ENCODE measurements at regions not wholly inside any gene's neighbourhood (a gene's known extent, or its start where the extent isn't known, plus 50 kb on each side); places are given as distances from the start of the nearest gene placed in this dataset.
"Not testable (repeated sequence)": the region's sequence is repeated elsewhere in the genome, so short reads cannot be mapped to it uniquely, and the experiment has no call there.

DNA sequence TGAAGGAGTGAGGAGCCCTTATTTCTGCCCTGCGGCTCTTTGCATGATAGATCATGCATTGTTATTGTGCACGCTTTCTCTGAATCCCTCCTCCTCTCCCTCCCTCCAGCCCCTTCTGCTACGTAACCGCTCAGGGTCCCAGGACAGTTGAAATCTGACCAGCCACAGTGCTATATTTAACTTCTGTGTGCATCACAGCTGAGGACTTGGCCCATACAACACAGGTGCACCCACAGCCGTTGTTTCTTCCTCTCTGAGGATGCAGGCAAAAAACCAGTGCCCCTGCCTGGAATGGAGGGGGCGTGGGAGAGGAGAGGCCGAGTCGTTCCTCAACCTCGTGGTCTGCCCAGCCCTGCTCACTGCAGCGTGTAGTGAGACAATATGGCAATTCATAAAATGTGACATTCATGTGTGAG lies 335.6 kb upstream of the CLINT1 start:
- Histone ChIP-seq H3K9ac (ENCODE audit: low read depth, low read length) (no peak overlapping the region), H3K4me1 (ENCODE audit: insufficient read depth, low read length) (peaks cover 9% of the 10 kb centered on the region), H3K4me3 (ENCODE audit: low read length) (no peak overlapping the region), H3K9me3 (ENCODE audit: insufficient read depth, low read depth, low read length) (peaks cover 10% of the 10 kb centered on the region), H3K27ac (ENCODE audit: low read depth, low read length) (no peak overlapping the region), H3K36me3 (ENCODE audit: insufficient read depth, low read length) (no peaks in the 10 kb centered on the region), H3K27me3 (ENCODE audit: insufficient read depth, low read length) (no peaks in the 10 kb centered on the region)
- 86% methylated on average over 10 of the region's 10 CpGs for WGBS

- not testable (repeated sequence) for H3K4me3 ChIP-seq (ENCODE audit: low read length); H3K4me1 ChIP-seq (ENCODE audit: insufficient read depth, low read length); H3K36me3 ChIP-seq (ENCODE audit: insufficient read depth, low read length); H3K27ac ChIP-seq (ENCODE audit: low read depth, low read length); H3K9me3 ChIP-seq (ENCODE audit: insufficient read depth, low read depth, low read length); H3K9ac ChIP-seq (ENCODE audit: low read depth, low read length); H3K27me3 ChIP-seq (ENCODE audit: insufficient read depth, low read length)
- WGBS = 100% methylated on average over 2 of the region's 2 CpGs
These were observed 334.4 kb upstream of the CLINT1 start for GRCh38 chr5:158193395-158193794.

DNA sequence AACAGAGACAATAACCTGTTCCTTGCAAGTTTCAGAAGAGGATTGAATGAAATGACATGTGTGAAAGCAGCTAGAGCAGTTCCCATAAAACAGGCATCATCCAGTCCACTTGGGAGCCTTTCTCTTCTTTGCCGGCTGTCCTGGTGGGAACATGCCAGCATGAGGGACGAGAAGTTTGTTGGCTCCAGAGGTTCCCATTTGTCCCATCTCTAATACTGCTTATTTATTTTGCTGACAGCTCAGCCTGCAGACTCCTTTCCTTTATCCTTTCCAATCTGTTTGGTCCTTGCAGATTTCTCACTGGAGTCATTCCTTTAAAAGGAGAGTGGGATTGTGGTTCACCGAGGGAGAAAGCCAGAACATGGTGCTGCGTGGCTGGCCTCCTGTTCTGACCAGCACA lies 321.5 kb upstream of the CLINT1 start:
- peaks cover 7% of the 10 kb centered on the region; the same call in 1 of the 2 replicates for H3K4me1 ChIP-seq (ENCODE audit: insufficient read depth, low read length)
- no peak overlapping the region for H3K4me3 ChIP-seq (ENCODE audit: low read length)
- H3K9ac ChIP-seq (ENCODE audit: low read depth, low read length) = no peak overlapping the region
- no peak overlapping the region for H3K27ac ChIP-seq (ENCODE audit: low read depth, low read length)
- H3K36me3 ChIP-seq (ENCODE audit: insufficient read depth, low read length) = no peaks in the 10 kb centered on the region
- 94% methylated on average over 4 of the region's 4 CpGs for WGBS
- no peaks in the 10 kb centered on the region for H3K9me3 ChIP-seq (ENCODE audit: insufficient read depth, low read depth, low read length)
- no peaks in the 10 kb centered on the region for H3K27me3 ChIP-seq (ENCODE audit: insufficient read depth, low read length)

DNA sequence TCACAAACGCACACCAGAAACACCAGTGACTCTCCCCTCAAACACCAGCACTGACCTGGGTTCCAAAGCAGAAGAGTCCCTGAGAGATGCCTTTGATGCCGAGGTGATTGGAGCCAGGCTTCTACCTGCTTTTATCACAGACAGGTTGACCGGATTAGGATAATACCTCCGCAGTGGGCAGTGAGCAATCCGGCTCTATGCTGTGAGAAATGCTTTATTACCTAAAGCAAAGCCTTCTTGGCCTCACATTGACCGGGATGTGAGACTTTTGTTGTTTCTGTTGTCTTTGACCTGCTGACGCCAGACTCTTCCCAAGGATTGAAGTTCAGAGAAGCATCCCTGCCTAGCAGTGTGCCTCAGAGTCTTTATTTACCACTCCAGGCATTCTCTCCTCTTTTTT lies 320.3 kb upstream of the CLINT1 start:
- Histone ChIP-seq H3K4me1 (ENCODE audit: insufficient read depth, low read length) (peaks cover 11% of the 10 kb centered on the region; the same call in 1 of the 2 replicates), H3K4me3 (ENCODE audit: low read length) (no peak overlapping the region), H3K36me3 (ENCODE audit: insufficient read depth, low read length) (no peaks in the 10 kb centered on the region), H3K27ac (ENCODE audit: low read depth, low read length) (no peak overlapping the region), H3K9me3 (ENCODE audit: insufficient read depth, low read depth, low read length) (no peaks in the 10 kb centered on the region), H3K27me3 (ENCODE audit: insufficient read depth, low read length) (no peaks in the 10 kb centered on the region), H3K9ac (ENCODE audit: low read depth, low read length) (no peak overlapping the region)
- WGBS = 76% methylated on average over 7 of the region's 7 CpGs

- Histone ChIP-seq H3K4me1 (ENCODE audit: insufficient read depth, low read length) (peaks cover 11% of the 10 kb centered on the region; the same call in 1 of the 2 replicates), H3K27me3 (ENCODE audit: insufficient read depth, low read length) (no peaks in the 10 kb centered on the region), H3K27ac (ENCODE audit: low read depth, low read length) (no peak overlapping the region), H3K36me3 (ENCODE audit: insufficient read depth, low read length) (no peaks in the 10 kb centered on the region), H3K9me3 (ENCODE audit: insufficient read depth, low read depth, low read length) (no peaks in the 10 kb centered on the region), H3K4me3 (ENCODE audit: low read length) (no peak overlapping the region), H3K9ac (ENCODE audit: low read depth, low read length) (no peak overlapping the region)
- 81% methylated on average over 6 of the region's 6 CpGs for WGBS
These were observed 319.6 kb upstream of the CLINT1 start for GRCh38 chr5:158178535-158178934.

DNA sequence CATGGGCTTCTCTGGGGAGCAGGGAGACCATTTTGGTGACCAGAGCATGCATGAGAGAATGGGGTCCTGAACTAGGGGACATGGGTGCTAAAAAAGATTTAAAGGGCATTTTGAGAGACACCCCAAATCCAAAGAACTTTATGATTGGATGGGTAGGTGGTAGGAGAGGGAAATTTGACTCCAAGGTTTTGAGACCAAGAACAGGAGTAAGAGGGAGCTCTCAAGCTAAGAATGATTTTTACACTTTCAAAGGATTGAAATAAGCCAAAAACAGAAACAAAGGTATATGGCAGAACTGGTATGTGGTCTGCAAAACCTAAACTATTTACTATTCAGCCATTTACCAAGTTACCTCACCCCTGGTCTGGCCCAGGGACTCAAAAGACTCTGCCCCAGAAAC lies 318.2 kb upstream of the CLINT1 start:
- H3K9me3 ChIP-seq (ENCODE audit: insufficient read depth, low read depth, low read length) = no peaks in the 10 kb centered on the region
- peaks cover 11% of the 10 kb centered on the region; the same call in 1 of the 2 replicates for H3K4me1 ChIP-seq (ENCODE audit: insufficient read depth, low read length)
- H3K36me3 ChIP-seq (ENCODE audit: insufficient read depth, low read length) = no peaks in the 10 kb centered on the region
- no peak overlapping the region for H3K4me3 ChIP-seq (ENCODE audit: low read length)
- no peak overlapping the region for H3K27ac ChIP-seq (ENCODE audit: low read depth, low read length)
- H3K9ac ChIP-seq (ENCODE audit: low read depth, low read length) = no peak overlapping the region
- no peaks in the 10 kb centered on the region for H3K27me3 ChIP-seq (ENCODE audit: insufficient read depth, low read length)

DNA sequence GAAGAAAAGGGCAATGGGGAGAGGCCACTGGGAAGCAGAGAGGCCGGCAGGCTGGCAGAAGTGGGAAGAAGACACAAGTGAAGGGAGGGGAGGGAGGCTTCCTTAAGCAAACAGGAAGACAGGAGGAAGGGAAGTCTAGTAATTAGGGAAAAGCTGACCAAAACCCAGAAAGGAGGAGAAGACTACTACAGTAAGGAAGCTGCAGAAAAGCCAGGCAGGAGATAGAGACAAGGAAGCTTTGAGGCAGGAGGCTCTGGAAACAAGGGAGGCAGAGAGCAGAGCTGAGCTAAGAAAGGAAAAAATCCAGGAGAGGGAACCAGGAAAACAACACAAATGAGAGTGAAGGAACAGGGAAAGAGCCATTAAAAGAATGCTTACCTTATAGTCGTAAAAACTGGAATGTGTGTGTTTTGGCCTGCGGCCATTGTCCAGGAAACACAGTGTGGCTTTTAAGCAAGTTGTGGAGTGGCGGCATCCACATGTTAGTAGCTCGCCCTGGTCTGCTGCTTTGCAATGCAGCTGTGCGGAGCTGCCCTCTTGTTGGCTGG lies 317.1 kb upstream of the CLINT1 start:
- no peak overlapping the region for H3K9ac ChIP-seq (ENCODE audit: low read depth, low read length)
- H3K27me3 ChIP-seq (ENCODE audit: insufficient read depth, low read length) = no peaks in the 10 kb centered on the region
- H3K4me3 ChIP-seq (ENCODE audit: low read length) = no peak overlapping the region
- H3K9me3 ChIP-seq (ENCODE audit: insufficient read depth, low read depth, low read length) = no peaks in the 10 kb centered on the region
- WGBS = 83% methylated on average over 6 of the region's 6 CpGs
- H3K4me1 ChIP-seq (ENCODE audit: insufficient read depth, low read length) = peaks cover 11% of the 10 kb centered on the region; the same call in 1 of the 2 replicates
- no peak overlapping the region for H3K27ac ChIP-seq (ENCODE audit: low read depth, low read length)
- H3K36me3 ChIP-seq (ENCODE audit: insufficient read depth, low read length) = no peaks in the 10 kb centered on the region

- H3K9me3 ChIP-seq (ENCODE audit: insufficient read depth, low read depth, low read length) = no peaks in the 10 kb centered on the region
- H3K9ac ChIP-seq (ENCODE audit: low read depth, low read length) = no peak overlapping the region
- peaks cover 11% of the 10 kb centered on the region; the same call in 1 of the 2 replicates for H3K4me1 ChIP-seq (ENCODE audit: insufficient read depth, low read length)
- no peaks in the 10 kb centered on the region for H3K27me3 ChIP-seq (ENCODE audit: insufficient read depth, low read length)
- H3K4me3 ChIP-seq (ENCODE audit: low read length) = no peak overlapping the region
- no peak overlapping the region for H3K27ac ChIP-seq (ENCODE audit: low read depth, low read length)
- H3K36me3 ChIP-seq (ENCODE audit: insufficient read depth, low read length) = no peaks in the 10 kb centered on the region
- 40% methylated on average over 8 of the region's 8 CpGs for WGBS
These were observed 316.2 kb upstream of the CLINT1 start for GRCh38 chr5:158174918-158175851.

- Histone ChIP-seq H3K27me3 (ENCODE audit: insufficient read depth, low read length) (no peaks in the 10 kb centered on the region), H3K9ac (ENCODE audit: low read depth, low read length) (no peak overlapping the region), H3K4me3 (ENCODE audit: low read length) (no peak overlapping the region), H3K27ac (ENCODE audit: low read depth, low read length) (no peak overlapping the region), H3K36me3 (ENCODE audit: insufficient read depth, low read length) (no peaks in the 10 kb centered on the region), H3K4me1 (ENCODE audit: insufficient read depth, low read length) (peaks cover 11% of the 10 kb centered on the region; the same call in 1 of the 2 replicates), H3K9me3 (ENCODE audit: insufficient read depth, low read depth, low read length) (no peaks in the 10 kb centered on the region)
- 94% methylated on average over 4 of the region's 4 CpGs for WGBS
These were observed 315.1 kb upstream of the CLINT1 start for GRCh38 chr5:158174026-158174425.

GRCh38 chr5:158172005-158172404 lies 313.1 kb upstream of the CLINT1 start:
- H3K27ac ChIP-seq (ENCODE audit: low read depth, low read length) = no peak overlapping the region
- no peaks in the 10 kb centered on the region for H3K27me3 ChIP-seq (ENCODE audit: insufficient read depth, low read length)
- H3K9me3 ChIP-seq (ENCODE audit: insufficient read depth, low read depth, low read length) = no peaks in the 10 kb centered on the region
- peaks cover 11% of the 10 kb centered on the region; the same call in 1 of the 2 replicates for H3K4me1 ChIP-seq (ENCODE audit: insufficient read depth, low read length)
- no peaks in the 10 kb centered on the region for H3K36me3 ChIP-seq (ENCODE audit: insufficient read depth, low read length)
- H3K4me3 ChIP-seq (ENCODE audit: low read length) = no peak overlapping the region
- H3K9ac ChIP-seq (ENCODE audit: low read depth, low read length) = no peak overlapping the region
- WGBS = 84% methylated on average over 2 of the region's 2 CpGs

DNA sequence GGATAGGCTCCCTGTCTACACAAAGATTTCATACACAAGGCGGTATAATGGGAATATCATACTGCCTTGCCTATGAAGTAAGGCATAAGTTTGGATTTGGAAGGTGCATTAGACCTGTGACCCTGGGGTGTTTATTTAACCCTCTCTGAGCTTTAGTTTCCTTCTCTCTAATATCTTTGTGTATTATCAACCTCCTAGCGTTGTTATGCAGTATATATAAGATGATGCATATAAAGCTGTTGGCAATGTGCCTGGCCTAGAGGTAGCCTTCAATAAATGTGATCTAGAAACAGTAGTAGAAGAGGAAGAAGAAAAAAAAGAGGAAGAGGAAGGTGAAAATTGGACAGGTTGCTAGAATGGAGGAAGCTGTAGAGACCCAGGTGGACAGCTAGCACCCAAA lies 311.6 kb upstream of the CLINT1 start:
- no peak overlapping the region for H3K27ac ChIP-seq (ENCODE audit: low read depth, low read length)
- H3K4me1 ChIP-seq (ENCODE audit: insufficient read depth, low read length) = peaks cover 5% of the 10 kb centered on the region; the same call in 1 of the 2 replicates
- 95% methylated on average over 2 of the region's 2 CpGs for WGBS

More for the DNA sequence above, 311.6 kb upstream of the CLINT1 start:
- H3K9ac ChIP-seq (ENCODE audit: low read depth, low read length) = no peak overlapping the region
- no peaks in the 10 kb centered on the region for H3K36me3 ChIP-seq (ENCODE audit: insufficient read depth, low read length)
- H3K9me3 ChIP-seq (ENCODE audit: insufficient read depth, low read depth, low read length) = no peaks in the 10 kb centered on the region
- H3K27me3 ChIP-seq (ENCODE audit: insufficient read depth, low read length) = no peaks in the 10 kb centered on the region
- no peak overlapping the region for H3K4me3 ChIP-seq (ENCODE audit: low read length)
